ENCODE measurements at regions not wholly inside any gene's neighbourhood (a gene's known extent, or its start where the extent isn't known, plus 50 kb on each side); places are given as distances from the start of the nearest gene placed in this dataset.

GRCh38 chr12:125610292-125610691, 545.1 kb downstream of the AACS start:
- POLR2A ChIA-PET (ENCODE audit: low non-redundant PET) = no interaction called here
- CTCF ChIA-PET = no interaction called here
- no peak overlapping the region for H3K27ac ChIP-seq
- DNase-seq (ENCODE audit: low spot score) = no peak
- TF ChIP-seq, protein P1, sequence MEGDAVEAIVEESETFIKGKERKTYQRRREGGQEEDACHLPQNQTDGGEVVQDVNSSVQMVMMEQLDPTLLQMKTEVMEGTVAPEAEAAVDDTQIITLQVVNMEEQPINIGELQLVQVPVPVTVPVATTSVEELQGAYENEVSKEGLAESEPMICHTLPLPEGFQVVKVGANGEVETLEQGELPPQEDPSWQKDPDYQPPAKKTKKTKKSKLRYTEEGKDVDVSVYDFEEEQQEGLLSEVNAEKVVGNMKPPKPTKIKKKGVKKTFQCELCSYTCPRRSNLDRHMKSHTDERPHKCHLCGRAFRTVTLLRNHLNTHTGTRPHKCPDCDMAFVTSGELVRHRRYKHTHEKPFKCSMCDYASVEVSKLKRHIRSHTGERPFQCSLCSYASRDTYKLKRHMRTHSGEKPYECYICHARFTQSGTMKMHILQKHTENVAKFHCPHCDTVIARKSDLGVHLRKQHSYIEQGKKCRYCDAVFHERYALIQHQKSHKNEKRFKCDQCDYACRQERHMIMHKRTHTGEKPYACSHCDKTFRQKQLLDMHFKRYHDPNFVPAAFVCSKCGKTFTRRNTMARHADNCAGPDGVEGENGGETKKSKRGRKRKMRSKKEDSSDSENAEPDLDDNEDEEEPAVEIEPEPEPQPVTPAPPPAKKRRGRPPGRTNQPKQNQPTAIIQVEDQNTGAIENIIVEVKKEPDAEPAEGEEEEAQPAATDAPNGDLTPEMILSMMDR (conservative IDR thresholded peaks at IDR 0.05; ENCODE audit: low read depth) = no peak

- DNase-seq (ENCODE audit: low spot score) = no peak
Measured at GRCh38 chr12:125610971-125611370, 545.7 kb downstream of the AACS start.

DNA sequence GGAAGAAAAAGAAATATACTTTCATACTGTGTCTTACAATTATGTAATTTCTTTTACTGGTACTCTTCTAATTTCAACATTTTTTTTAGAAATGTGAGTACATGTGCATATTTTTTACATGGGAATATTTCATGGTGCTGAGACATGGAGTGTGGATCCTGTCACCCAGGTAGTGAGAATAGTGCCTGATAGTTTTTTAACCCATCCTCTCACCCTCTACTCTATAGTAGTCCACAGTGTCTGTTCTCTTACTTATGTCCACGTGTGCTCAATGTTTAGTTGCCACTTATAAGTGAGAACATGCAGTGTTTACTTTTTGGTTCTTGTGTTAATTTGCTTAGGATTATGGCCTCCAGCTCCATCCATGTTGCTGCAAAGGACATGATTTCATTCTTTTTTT, 548.8 kb downstream of the AACS start:
- ChIA-PET POLR2A (ENCODE audit: low non-redundant PET) (no interaction called here), CTCF (no interaction called here)
- TF ChIP-seq, protein P1 (conservative IDR thresholded peaks at IDR 0.05; ENCODE audit: low read depth) = no peak
- no peak for DNase-seq (ENCODE audit: low spot score)
- H3K27ac ChIP-seq = no peak overlapping the region

More at GRCh38 chr12:125610971-125611370, 545.7 kb downstream of the AACS start:
- no peak overlapping the region for H3K27ac ChIP-seq
- POLR2A ChIA-PET (ENCODE audit: low non-redundant PET) = no interaction called here
- TF ChIP-seq, protein P1 (conservative IDR thresholded peaks at IDR 0.05; ENCODE audit: low read depth) = no peak
- CTCF ChIA-PET = interaction anchor here (0.6 kb wide), 1 partner anchor 1120 kb away, joined by 3 read pairs; no protein-coding TSS in a partner anchor

DNA sequence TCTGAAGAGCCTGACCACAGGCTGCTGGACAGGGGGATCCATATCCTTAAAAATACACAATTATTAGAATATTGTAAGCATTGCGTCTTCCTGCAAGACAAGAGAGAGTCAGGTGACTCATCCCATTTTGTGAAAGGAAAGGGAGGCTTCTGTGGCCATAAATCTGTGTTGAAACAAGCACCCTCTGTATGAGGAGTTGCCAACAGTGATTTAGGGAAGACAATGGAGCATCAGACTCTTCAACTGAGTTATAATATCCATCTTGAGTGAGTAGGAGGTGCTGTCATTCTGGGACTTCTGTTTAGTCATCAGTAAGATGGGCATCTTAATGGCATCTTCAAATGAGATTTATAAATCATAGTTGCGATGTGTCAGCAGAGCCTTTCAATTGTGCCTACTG, 554.5 kb downstream of the AACS start:
- ChIA-PET CTCF (no interaction called here), POLR2A (ENCODE audit: low non-redundant PET) (no interaction called here)
- no peak for DNase-seq (ENCODE audit: low spot score)
- TF ChIP-seq, protein P1 (conservative IDR thresholded peaks at IDR 0.05; ENCODE audit: low read depth) = no peak
- H3K27ac ChIP-seq = no peak overlapping the region

GRCh38 chr12:125633686-125634085, 568.5 kb downstream of the AACS start:
- ChIA-PET CTCF (no interaction called here), POLR2A (ENCODE audit: low non-redundant PET) (no interaction called here)
- no peak for DNase-seq (ENCODE audit: low spot score)

DNA sequence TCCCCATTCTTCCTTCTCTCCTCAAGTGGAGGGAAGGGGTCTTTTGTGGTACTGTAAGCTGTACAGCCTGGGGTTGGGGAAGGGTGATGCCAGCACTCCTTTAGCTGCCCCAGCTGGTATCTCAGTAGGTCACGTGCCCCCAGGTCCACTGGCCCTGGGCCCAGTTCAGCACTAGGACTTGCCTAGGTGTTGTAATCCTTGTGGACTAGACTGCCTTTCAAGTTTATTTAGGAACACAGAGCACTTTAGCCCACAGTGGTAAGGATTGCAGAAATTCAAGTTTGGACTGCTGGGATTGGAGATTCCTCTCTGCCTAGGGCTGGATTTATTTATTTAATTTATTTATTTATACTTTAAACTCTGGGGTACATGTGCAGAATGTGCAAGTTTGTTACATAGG, 569.6 kb downstream of the AACS start:
- TF ChIP-seq, protein P1 (conservative IDR thresholded peaks at IDR 0.05; ENCODE audit: low read depth) = no peak
- no peak for DNase-seq (ENCODE audit: low spot score)
- CTCF ChIA-PET = no interaction called here
- POLR2A ChIA-PET (ENCODE audit: low non-redundant PET) = no interaction called here
- no peak overlapping the region for H3K27ac ChIP-seq

More at GRCh38 chr12:125633686-125634085, 568.5 kb downstream of the AACS start:
- no peak overlapping the region for H3K27ac ChIP-seq
- TF ChIP-seq, protein P1 (conservative IDR thresholded peaks at IDR 0.05; ENCODE audit: low read depth) = no peak

DNA sequence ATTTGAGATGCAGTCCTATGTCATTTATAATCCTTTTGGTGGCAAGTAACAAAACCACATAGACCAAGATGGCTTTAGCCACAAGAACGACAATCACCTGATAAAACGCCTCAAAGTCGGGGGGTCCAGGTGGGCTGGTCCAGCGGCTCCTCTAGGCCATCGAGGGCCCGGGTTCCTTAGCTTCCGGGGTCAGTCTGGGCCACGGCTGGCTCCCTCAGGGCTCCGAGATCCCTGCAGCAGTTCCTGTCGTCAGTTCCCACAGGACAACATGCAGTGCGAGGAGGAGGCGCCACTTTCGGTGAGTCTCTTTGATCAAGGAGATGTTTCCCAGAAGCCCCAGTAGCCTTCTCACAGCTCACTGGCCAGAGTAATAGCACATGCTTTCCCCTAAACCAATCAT, 574.6 kb downstream of the AACS start:
- POLR2A ChIA-PET (ENCODE audit: low non-redundant PET) = no interaction called here
- TF ChIP-seq, protein P1 (conservative IDR thresholded peaks at IDR 0.05; ENCODE audit: low read depth) = no peak
- CTCF ChIA-PET = no interaction called here
- no peak for DNase-seq (ENCODE audit: low spot score)
- no peak overlapping the region for H3K27ac ChIP-seq

All from RWPE1 (cell line).